Ascending aorta (tissue), 2 donors: ENCODE measurements at regions not wholly inside any gene's neighbourhood (a gene's known extent, or its start where the extent isn't known, plus 50 kb on each side); places are given as distances from the start of the nearest gene placed in this dataset.

Experiments
- DNase-seq, 2 donors: peaks; one replicate each; pipeline ENCODE4 v3.0.0-alpha.2; 2019; ENCODE audit warnings: low spot score in 2 of 2
- H3K27ac ChIP-seq, 2 donors: fragments of 200-600 bp; sonication (generic); one replicate each; pipeline ENCODE4 v1.5.1; 2016 to 2017; ENCODE audit warnings: mild to moderate bottlenecking in 1 of 2
- H3K27me3 ChIP-seq: fragments of 200-600 bp; sonication (generic); one replicate; pipeline ENCODE4 v1.5.1; 2017
- H3K36me3 ChIP-seq, 2 donors: fragments of 200-600 bp; sonication (generic); one replicate each; pipeline ENCODE4 v1.5.1; 2016
- H3K4me1 ChIP-seq, 2 donors: fragments of 200-600 bp; sonication (generic); one replicate each; pipeline ENCODE4 v1.5.1; 2016 to 2017; ENCODE audit warnings: mild to moderate bottlenecking in 1 of 2
- H3K4me3 ChIP-seq, 2 donors: fragments of 200-600 bp; sonication (generic); one replicate each; pipeline ENCODE4 v1.5.1; 2016 to 2017; ENCODE audit warnings: mild to moderate bottlenecking in 1 of 2
- H3K9me3 ChIP-seq, 2 donors: fragments of 200-600 bp; sonication (generic); one replicate each; pipeline ENCODE4 v1.5.1; 2016
- intact Hi-C: fragments of 100-400 bp; cut with DNase I; formaldehyde crosslinking; loops from one replicate; pipeline ENCODE4 v1.15.1; 2023
- TF ChIP-seq, protein P1 (sequence below), 3 experiments: fragments of 200-600 bp in 2 of 3; fragments of 450-650 bp in 1 of 3; sonication (generic) in 2 of 3; IDR thresholded peaks; one replicate each; pipeline ENCODE4 v1.5.1; 2016 to 2019; ENCODE audit warnings: antibody characterized with exemption in 3 of 3, mild to moderate bottlenecking in 1 of 3, moderate library complexity in 1 of 3

GRCh38 chr5:61678966-61679365 lies 346.9 kb downstream of the ZSWIM6 start:
- Histone ChIP-seq H3K27me3 (no peaks in the 10 kb centered on the region), H3K4me3 (no peak overlapping the region), H3K27ac (no peak overlapping the region), H3K9me3 (no peaks in the 10 kb centered on the region), H3K4me1 (no peaks in the 10 kb centered on the region), H3K36me3 (no peaks in the 10 kb centered on the region)
- DNase-seq, result no peak
- intact Hi-C loops, result no loop called here
- TF ChIP-seq, protein P1, sequence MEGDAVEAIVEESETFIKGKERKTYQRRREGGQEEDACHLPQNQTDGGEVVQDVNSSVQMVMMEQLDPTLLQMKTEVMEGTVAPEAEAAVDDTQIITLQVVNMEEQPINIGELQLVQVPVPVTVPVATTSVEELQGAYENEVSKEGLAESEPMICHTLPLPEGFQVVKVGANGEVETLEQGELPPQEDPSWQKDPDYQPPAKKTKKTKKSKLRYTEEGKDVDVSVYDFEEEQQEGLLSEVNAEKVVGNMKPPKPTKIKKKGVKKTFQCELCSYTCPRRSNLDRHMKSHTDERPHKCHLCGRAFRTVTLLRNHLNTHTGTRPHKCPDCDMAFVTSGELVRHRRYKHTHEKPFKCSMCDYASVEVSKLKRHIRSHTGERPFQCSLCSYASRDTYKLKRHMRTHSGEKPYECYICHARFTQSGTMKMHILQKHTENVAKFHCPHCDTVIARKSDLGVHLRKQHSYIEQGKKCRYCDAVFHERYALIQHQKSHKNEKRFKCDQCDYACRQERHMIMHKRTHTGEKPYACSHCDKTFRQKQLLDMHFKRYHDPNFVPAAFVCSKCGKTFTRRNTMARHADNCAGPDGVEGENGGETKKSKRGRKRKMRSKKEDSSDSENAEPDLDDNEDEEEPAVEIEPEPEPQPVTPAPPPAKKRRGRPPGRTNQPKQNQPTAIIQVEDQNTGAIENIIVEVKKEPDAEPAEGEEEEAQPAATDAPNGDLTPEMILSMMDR (IDR thresholded peaks at IDR 0.05), result no peak

GRCh38 chr5:61679562-61679961 lies 347.5 kb downstream of the ZSWIM6 start:
- no peak overlapping the region for H3K4me3 ChIP-seq
- no peak for DNase-seq
- TF ChIP-seq, protein P1 (IDR thresholded peaks at IDR 0.05), result no peak
- H3K27ac ChIP-seq, result no peak overlapping the region
- no peaks in the 10 kb centered on the region for H3K36me3 ChIP-seq
- H3K4me1 ChIP-seq, result no peaks in the 10 kb centered on the region
- intact Hi-C loops, result no loop called here
- no peaks in the 10 kb centered on the region for H3K9me3 ChIP-seq
- no peaks in the 10 kb centered on the region for H3K27me3 ChIP-seq

GRCh38 chr5:61680247-61680646 lies 348.2 kb downstream of the ZSWIM6 start:
- intact Hi-C loops, result no loop called here

DNA sequence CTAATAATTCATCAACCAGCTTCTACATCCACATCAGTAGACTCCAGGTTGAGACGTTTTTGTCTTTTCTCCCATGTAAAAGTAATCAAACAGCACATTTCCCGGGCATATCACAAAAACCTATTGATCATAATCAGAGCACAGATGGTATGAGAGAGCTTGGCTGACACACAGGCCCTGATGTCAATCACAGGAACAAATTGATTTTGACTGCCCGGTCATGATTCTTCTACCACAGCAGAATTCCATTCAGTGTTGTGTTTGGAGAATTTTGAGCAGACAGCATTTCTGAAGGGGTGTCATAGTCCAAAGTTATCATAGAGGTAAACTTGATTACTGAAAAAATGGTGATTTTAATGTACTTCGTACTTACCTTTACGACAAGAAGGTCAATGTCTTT lies 351.1 kb downstream of the ZSWIM6 start:
- DNase-seq, result no peak
- no peak overlapping the region for H3K27ac ChIP-seq
- H3K4me3 ChIP-seq, result no peak overlapping the region
- H3K9me3 ChIP-seq, result no peaks in the 10 kb centered on the region
- intact Hi-C loops, result no loop called here
- no peaks in the 10 kb centered on the region for H3K27me3 ChIP-seq
- no peaks in the 10 kb centered on the region for H3K4me1 ChIP-seq
- no peaks in the 10 kb centered on the region for H3K36me3 ChIP-seq
- TF ChIP-seq, protein P1 (IDR thresholded peaks at IDR 0.05), result no peak

More at GRCh38 chr5:61680247-61680646, 348.2 kb downstream of the ZSWIM6 start:
- H3K27ac ChIP-seq, result no peak overlapping the region
- TF ChIP-seq, protein P1 (IDR thresholded peaks at IDR 0.05), result no peak
- no peaks in the 10 kb centered on the region for H3K27me3 ChIP-seq
- no peak for DNase-seq
- H3K9me3 ChIP-seq, result no peaks in the 10 kb centered on the region
- H3K4me3 ChIP-seq, result no peak overlapping the region
- no peaks in the 10 kb centered on the region for H3K4me1 ChIP-seq
- H3K36me3 ChIP-seq, result no peaks in the 10 kb centered on the region

DNA sequence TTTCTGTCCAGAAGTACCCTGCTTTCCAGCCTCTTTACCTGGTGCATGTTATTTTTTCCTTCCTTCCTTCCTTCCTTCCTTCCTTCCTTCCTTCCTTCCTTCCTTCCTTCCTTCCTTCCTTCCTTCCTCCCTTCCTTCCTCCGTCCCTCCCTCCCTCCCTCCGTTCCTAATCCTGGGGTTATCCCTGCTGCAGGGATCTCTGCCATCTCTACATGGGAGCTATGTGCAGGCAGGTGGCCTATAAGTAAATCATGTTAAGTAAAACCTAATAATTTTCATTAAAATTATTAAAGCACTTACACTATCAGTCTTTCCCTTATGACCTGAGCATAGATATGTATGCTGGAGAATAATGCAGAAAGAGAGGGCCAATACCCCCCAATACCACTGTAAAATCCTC lies 351.9 kb downstream of the ZSWIM6 start:
- Histone ChIP-seq H3K4me3 (no peak overlapping the region), H3K27me3 (no peaks in the 10 kb centered on the region), H3K27ac (no peak overlapping the region), H3K36me3 (no peaks in the 10 kb centered on the region), H3K4me1 (no peaks in the 10 kb centered on the region), H3K9me3 (no peaks in the 10 kb centered on the region)
- intact Hi-C loops, result no loop called here
- TF ChIP-seq, protein P1 (IDR thresholded peaks at IDR 0.05), result no peak
- DNase-seq, result no peak
